ENCODE measurements at regions not wholly inside any gene's neighbourhood (a gene's known extent, or its start where the extent isn't known, plus 50 kb on each side); places are given as distances from the start of the nearest gene placed in this dataset.

DNA sequence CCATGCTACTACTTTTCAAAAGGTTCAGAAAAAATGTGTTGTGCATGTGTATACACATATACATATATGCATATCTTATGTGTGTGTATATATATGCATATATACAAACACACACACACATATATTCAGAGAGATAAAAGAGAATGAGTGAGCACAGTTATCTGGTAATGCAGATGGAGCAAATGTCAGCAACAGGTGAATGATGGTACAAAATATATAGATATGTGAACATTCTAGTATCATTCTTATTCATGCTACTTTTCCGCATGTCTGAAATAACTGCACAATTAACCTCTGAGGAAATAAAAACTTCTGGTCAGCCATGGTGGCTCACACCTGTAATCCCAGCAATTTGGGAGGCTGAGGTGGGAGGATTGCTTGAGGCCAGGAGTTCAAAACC, 222.6 kb upstream of the NANOGP8 start:
- DNase-seq (ENCODE audit: low read depth) = no peak
- TF ChIP-seq, protein P1, sequence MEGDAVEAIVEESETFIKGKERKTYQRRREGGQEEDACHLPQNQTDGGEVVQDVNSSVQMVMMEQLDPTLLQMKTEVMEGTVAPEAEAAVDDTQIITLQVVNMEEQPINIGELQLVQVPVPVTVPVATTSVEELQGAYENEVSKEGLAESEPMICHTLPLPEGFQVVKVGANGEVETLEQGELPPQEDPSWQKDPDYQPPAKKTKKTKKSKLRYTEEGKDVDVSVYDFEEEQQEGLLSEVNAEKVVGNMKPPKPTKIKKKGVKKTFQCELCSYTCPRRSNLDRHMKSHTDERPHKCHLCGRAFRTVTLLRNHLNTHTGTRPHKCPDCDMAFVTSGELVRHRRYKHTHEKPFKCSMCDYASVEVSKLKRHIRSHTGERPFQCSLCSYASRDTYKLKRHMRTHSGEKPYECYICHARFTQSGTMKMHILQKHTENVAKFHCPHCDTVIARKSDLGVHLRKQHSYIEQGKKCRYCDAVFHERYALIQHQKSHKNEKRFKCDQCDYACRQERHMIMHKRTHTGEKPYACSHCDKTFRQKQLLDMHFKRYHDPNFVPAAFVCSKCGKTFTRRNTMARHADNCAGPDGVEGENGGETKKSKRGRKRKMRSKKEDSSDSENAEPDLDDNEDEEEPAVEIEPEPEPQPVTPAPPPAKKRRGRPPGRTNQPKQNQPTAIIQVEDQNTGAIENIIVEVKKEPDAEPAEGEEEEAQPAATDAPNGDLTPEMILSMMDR (conservative IDR thresholded peaks at IDR 0.05; ENCODE audit: low read length) = no peak
- no peak overlapping the region for H3K4me3 ChIP-seq (ENCODE audit: low read length)

DNA sequence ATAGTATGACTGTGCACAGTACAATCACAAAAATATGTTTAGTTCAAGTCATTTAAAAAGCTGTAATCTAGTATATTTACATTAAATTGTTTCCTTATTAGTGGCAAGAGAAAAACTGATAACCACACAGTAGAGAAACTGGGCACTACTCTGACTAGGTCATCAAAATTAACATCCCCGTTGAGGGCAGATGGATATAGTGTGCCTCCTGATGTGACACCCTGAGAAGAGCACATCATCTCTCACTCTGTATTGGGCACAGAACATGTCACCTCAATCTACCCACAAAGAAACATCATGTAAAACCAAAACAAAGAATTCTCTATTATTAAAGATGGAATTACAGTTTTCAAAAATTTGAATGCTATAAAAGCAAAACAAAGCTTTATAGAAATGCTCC, 221.9 kb upstream of the NANOGP8 start:
- TF ChIP-seq, protein P1 (conservative IDR thresholded peaks at IDR 0.05; ENCODE audit: low read length) = no peak
- H3K4me3 ChIP-seq (ENCODE audit: low read length) = no peak overlapping the region
- no peak for DNase-seq (ENCODE audit: low read depth)

DNA sequence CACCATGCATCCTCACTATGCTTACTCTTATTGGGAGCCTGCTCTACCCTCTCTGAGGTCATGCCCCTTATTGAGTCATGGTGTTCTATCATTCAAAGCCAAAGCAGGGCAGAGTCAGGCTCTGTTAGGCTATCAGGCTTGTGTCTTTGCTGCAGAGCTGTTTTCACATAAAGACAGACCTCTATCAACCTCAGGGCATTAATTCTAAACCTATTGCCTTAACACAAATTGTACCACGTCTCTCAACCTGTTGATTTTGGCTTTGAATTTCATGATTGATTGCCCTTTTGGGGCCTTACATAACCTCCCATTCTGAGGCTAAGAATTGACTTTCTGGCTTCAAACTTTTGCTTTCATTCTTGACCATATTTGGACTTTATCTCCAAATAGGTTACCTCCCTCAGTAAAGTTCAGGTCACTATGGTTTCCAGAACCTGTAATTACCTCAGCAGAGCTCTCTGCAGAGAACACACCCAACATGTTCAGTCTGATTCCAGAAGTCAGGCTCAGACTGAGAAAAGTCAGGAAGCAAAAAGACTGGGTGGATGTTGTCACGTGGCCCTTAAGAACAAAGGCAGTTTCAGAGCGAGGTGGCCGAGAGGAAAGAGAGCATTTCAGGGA, 221.4 kb upstream of the NANOGP8 start:
- H3K4me3 ChIP-seq (ENCODE audit: low read length) = no peak overlapping the region
- DNase-seq (ENCODE audit: low read depth) = peak; percentile 62
- TF ChIP-seq, protein P1 (conservative IDR thresholded peaks at IDR 0.05; ENCODE audit: low read length) = no peak

DNA sequence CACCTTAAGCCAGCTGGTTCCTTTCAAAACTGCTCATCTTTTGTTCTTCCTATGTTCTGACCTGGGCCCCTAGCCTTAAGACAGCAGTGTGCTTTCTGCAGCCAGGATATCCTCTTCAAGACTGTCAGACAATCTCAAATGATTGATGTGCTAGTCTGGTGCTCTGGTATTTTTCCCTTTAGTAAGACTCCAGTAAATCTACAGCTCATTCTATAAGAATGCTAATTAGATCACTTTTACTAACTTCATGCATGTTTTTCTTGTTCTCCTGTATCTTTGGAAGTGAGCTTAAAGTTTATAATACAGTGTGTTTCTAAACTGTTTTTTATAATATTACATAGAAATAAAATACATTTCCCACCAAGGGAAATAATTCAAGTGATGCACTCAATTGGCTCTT, 220.9 kb upstream of the NANOGP8 start:
- no peak overlapping the region for H3K4me3 ChIP-seq (ENCODE audit: low read length)
- DNase-seq (ENCODE audit: low read depth) = peak; percentile 84
- TF ChIP-seq, protein P1 (conservative IDR thresholded peaks at IDR 0.05; ENCODE audit: low read length) = no peak

DNA sequence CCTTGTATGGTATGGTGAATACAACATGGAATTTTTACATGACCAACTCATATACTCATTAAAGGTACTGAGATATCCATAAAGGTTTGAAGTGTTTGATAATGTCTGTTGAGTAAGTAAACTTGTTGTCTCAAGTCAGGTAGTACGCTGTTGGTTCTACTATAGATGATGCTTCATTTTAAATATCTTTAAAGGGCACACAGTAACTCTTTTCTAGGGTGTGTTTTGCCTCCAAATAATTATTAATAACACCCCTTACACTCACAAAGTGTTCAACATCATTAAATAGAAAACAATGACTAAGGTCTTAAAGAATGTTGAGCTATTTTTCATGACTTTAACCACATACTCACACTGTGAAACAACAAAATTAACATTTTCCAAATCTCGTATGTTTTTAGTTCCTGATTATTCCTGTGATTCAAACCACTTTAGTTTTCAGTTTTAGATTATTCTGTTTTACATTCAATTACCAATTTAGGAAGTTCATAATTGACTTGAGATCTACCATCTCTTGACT, 220.0 kb upstream of the NANOGP8 start:
- no peak overlapping the region for H3K4me3 ChIP-seq (ENCODE audit: low read length)
- TF ChIP-seq, protein P1 (conservative IDR thresholded peaks at IDR 0.05; ENCODE audit: low read length) = no peak
- peak; percentile 17 for DNase-seq (ENCODE audit: low read depth)

DNA sequence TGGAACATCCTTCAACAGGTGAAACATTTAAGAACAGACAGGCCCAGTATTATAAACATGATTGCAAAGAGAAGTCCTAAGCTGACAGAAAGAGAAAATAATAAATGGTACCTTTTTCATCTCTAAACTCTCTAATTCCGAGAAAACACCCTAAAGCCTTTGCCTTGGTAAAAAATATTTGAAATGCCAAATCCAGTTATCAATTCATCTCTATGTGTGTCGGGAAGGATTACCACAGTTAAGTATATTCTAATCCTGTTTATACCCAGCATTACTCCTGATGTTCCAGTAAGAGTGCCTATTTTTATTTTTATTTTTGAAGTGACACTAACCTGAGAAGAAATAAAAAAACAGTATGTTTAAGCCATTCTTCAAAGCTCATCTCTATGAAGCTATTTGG, 219.3 kb upstream of the NANOGP8 start:
- TF ChIP-seq, protein P1 (conservative IDR thresholded peaks at IDR 0.05; ENCODE audit: low read length) = no peak
- H3K4me3 ChIP-seq (ENCODE audit: low read length) = no peak overlapping the region
- no peak for DNase-seq (ENCODE audit: low read depth)

DNA sequence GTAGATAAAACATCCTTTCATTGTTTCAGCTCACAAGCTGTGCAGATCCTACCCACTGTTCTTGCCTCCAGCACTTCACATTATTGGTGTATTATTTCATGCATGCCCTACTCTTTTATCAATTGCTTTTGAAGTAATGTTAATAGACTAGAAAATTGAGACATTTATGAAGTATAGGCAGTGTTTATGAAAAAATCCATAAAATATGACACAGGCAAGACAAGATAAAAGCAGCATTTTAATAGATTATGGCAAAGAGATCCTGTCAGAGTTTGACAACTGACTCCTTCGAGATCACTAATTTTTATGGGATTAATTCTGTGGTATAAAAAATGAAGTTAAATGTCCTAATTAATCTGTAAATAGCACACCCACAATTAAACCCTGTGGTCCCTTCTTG, 217.2 kb upstream of the NANOGP8 start:
- DNase-seq (ENCODE audit: low read depth) = no peak
- no peak overlapping the region for H3K4me3 ChIP-seq (ENCODE audit: low read length)
- TF ChIP-seq, protein P1 (conservative IDR thresholded peaks at IDR 0.05; ENCODE audit: low read length) = no peak
